Umbilical cord (tissue), 1 donor: ENCODE measurements at regions not wholly inside any gene's neighbourhood (a gene's known extent, or its start where the extent isn't known, plus 50 kb on each side); places are given as distances from the start of the nearest gene placed in this dataset.

Source experiments
- DNase-seq: peaks from one replicate; pipeline ENCODE4 v3.0.0-alpha.2; 2015; ENCODE audit warnings: low spot score

DNA sequence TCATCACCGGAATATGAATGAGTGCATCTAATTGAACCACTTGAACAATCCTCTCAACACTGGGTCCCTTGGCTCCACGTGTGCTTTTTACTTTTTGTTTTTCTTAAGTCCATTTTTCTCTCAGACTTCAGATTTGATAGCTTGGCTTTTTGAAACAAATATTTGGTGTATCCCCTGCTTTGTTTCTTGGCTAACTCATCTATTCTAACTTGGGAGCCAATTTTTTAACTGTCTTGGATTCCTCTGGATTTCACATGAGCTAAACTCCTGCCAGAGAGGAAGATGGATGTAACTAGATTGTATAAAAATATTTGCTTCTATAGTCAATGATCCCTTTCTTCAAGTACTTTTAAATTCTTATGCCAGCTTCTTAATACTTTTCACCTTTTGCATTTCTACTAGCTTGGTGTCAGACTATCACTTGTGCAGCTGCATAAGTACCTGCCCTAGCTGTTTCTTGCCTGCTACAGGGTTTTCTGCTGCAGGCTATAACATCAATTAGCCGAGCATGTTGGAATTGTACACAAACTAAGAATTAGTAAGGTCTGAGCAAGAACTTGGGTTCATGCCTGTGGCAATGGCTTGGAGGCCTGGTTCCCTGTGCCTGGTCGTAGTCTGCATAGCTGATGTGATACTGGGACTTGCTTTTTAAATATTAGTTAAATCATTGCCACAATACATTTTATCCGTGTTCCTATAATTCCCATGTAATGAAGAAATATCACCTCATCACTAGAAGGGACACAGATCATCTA is 281.5 kb downstream of the EN1 start:
- peak; percentile 50 for DNase-seq

DNA sequence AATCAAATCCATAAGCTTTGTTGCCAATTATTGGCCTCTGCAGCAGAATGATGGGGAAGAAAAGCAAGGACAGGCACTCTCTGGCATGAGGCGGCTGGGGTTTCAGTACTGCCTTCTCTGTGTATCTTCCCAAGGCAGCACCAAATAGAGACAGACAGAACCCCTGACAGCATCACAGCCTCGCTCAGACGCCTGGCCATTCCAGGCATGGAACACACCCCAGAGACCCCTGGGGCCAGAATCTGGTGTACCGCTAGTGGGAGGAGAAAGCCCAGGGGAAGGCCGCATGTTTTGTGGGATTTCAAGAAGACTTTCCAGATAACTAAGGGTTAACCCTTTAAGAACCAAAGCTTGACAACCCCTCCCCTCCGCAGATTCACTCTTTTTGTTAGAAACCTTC is 282.1 kb downstream of the EN1 start:
- no peak for DNase-seq

- no peak for DNase-seq
Measured at GRCh38 chr2:118562144-118562543, 285.3 kb downstream of the EN1 start.

- DNase-seq: no peak
Measured at GRCh38 chr2:118558846-118559245, 288.6 kb downstream of the EN1 start.

- no peak for DNase-seq
Measured at GRCh38 chr2:118557791-118558190, 289.7 kb downstream of the EN1 start.

DNA sequence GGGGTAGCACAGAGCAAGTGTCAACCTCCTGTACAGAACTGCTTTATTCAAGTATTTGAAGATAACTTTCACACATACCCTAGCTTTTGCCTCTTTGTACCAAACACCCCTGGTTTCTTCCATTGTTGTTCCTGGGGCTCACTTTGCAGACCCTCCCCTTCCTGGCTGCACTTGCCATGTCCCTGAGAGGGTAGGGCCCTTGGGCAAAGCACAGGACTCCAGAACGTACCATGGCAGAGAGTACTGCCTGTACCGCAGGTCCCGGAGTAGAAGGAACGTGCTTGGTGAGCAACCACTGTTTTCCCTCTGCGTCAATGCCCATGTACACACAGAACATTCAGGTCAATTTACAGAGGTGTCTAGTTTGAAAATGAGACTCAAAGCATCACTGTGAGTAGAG is 290.4 kb downstream of the EN1 start:
- no peak for DNase-seq

GRCh38 chr2:118554616-118555015 is 292.8 kb downstream of the EN1 start:
- DNase-seq: no peak

- no peak for DNase-seq
Measured at GRCh38 chr2:118549503-118549902, 297.9 kb downstream of the EN1 start.

- DNase-seq: no peak
Measured at GRCh38 chr2:118548880-118549488, 298.5 kb downstream of the EN1 start.

- no peak for DNase-seq
Measured at GRCh38 chr2:118539290-118539689, 308.2 kb downstream of the EN1 start.

- DNase-seq: no peak
Measured at GRCh38 chr2:118536306-118536705, 311.1 kb downstream of the EN1 start.

DNA sequence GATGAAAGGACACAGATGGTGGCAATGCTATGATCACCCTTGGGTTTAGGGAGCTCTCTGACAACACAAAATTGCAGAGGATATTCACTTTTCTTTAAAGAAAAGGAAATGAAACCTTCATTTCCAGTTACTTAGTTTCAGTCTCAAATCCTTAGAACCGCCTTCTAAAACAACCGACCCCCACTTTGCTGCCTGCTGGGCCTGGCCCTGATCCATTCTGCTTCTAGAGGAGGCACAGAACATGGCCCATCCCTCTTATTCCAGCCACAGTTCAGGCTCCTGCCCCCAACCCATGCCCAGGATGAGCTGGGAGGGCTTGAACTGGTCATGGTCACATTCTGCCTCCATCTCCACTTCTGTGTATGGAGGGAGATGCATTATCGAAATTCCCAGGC is 311.6 kb downstream of the EN1 start:
- DNase-seq: no peak

DNA sequence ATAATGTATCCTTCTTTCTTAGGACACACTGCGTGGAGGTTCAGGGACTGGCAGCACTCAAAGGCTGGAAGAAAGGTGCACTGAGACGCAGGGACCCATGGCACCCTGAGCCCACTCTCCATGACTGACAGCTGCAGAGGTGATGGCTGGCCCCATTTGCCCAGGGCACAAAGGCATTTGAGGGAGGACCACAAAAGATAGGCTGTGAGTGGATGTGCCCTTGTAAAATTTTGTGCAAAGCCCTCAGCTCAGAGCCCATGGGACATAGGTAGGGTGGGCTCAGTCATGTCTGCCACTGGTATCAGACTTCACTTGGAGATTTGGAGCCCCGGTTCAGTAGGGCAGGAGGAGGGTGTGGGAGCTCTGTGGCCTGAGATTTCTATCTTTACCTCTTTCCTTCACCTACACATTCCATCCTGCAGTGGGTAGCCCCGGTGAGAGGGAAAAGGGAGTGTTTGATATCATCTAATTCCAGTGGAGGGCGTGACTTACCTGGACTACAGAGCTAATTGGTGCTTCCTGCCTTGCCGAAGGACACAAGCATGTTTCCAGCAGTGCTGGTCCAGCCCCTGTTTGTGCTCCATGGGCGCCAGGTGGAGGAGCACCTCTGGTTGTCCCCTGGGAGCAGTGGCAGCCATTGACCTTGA is 312.2 kb downstream of the EN1 start:
- no peak for DNase-seq

- DNase-seq: no peak
Measured at GRCh38 chr2:118530976-118531375, 316.5 kb downstream of the EN1 start.

DNA sequence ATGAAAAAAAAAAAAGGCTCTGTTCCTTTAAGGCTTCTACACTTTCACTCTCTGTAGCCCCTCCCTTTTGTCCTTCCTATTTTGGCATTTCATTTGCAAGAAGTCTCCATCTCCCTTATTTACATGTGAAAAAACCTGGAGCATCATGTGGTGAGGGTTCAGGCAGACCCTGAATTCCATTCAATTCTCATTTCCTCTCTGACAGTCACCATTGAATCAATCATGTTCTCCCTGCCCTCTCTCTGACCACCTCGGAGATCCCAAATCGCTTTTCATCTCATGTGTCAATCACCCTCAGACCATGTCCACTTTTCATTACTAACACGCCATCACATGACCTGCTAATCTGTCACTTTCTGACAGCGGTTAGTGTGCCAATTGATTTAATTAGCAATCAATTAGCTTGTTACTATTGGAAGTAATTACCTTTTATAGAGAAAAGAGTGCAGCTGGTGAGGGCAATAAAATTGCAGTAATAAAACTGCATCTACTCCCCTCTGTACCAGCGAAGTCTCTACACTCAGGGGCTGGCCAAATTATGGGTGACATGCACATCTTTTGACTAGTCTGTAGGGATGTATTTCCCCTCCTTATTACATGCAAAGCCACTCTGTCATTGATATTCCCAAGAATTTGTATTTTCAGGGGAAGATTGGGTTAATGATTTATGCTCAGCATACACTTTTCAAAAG is 317.4 kb downstream of the EN1 start:
- DNase-seq: no peak

- no peak for DNase-seq
Measured at GRCh38 chr2:118527571-118527970, 319.9 kb downstream of the EN1 start.

GRCh38 chr2:118525346-118525745 is 322.1 kb downstream of the EN1 start:
- DNase-seq: no peak

DNA sequence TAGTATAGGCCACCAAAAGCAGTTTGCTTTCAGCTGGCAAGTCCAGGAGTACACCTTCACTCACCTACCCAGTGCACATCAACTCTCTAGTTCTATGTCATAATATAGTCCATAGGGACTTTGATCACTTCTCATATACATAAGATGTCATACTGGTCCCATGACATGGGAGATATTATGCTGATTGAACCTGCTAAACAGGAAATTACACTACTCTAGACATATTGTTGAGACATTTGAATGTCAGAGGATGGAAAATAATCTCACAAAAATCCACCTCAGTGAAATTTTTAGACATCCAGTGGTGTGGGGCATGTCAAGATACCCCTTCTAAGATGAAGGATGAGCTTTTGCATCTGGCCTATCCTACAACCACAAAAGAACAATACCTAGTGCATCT is 322.5 kb downstream of the EN1 start:
- no peak for DNase-seq

GRCh38 chr2:118523761-118524160 is 323.7 kb downstream of the EN1 start:
- DNase-seq: no peak

GRCh38 chr2:118521960-118522359 is 325.5 kb downstream of the EN1 start:
- DNase-seq: no peak

DNA sequence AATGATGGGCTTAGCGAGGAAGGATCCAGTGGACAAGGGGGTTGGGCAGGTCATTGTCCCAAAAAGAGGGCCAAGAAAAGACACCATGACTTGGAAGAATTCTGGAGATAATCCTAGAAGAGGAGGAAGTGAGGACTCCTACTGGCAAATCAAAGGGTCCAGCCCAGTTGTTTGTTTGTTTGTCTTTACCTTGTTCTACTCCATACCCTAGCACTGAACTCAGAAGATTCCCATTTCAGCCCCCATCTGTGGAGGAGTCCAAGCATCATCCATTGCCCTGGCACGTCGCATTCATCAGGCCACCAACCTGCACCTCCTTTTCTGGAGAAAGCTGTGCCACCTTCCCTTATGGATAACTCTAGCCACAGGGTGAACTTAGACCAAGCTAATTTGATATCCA is 326.2 kb downstream of the EN1 start:
- DNase-seq: no peak

GRCh38 chr2:118520246-118520645 is 327.2 kb downstream of the EN1 start:
- DNase-seq: no peak

- no peak for DNase-seq
Measured at GRCh38 chr2:118519511-118519910, 327.9 kb downstream of the EN1 start.
